H1 (cell line): ENCODE measurements at regions not wholly inside any gene's neighbourhood (a gene's known extent, or its start where the extent isn't known, plus 50 kb on each side); places are given as distances from the start of the nearest gene placed in this dataset.

Experiments used
- CTCF ChIA-PET: fragments of 300-600 bp; sonication (Branson Sonifier 250); formaldehyde crosslinking; loops from one replicate; lab custom pipeline; 2021; ENCODE audit not compliant: partially characterized antibody; lab: Charles Lee
- POLR2A ChIA-PET: fragments of 300-600 bp; sonication (Branson Sonifier 250); formaldehyde crosslinking; loops from one replicate; lab custom pipeline; 2021; ENCODE audit warnings: inconsistent platforms; ENCODE audit not compliant: partially characterized antibody; lab: Charles Lee
- DNase-seq, 2 experiments: peaks; one replicate each; pipeline versions ENCODE4 v3.0.0 to v3.0.0-alpha.2; 2010 to 2022; ENCODE audit warnings: low spot score in 2 of 2, low read depth in 1 of 2, mixed read lengths in 1 of 2
- FAIRE-seq: peaks from 2 replicates; lab custom pipeline; 2011; peaks lifted over from hg19 to GRCh38; lab: Jason Lieb, UNC
- H2AFZ ChIP-seq: 2 replicates; pipeline ENCODE4 v1.8.1; 2012; ENCODE audit warnings: low read length, inconsistent platforms
- H2AK5ac ChIP-seq: 2 replicates; pipeline ENCODE4 v1.6.1; 2013; ENCODE audit warnings: low read depth, low read length
- H2BK120ac ChIP-seq: replicated peaks from 2 replicates; pipeline ENCODE3; 2013; ENCODE audit warnings: low read depth, low read length, inconsistent platforms
- H2BK12ac ChIP-seq: 2 replicates; pipeline ENCODE4 v1.6.1; 2013; ENCODE audit warnings: low read depth, low read length
- H2BK15ac ChIP-seq: 2 replicates; pipeline ENCODE4 v1.6.1; 2013; ENCODE audit warnings: low read length
- H2BK20ac ChIP-seq: 2 replicates; pipeline ENCODE4 v1.6.1; 2013; ENCODE audit warnings: low read length
- H2BK5ac ChIP-seq: 2 replicates; pipeline ENCODE4 v1.6.1; 2013; ENCODE audit warnings: low read depth, low read length
- H3K14ac ChIP-seq: 2 replicates; pipeline ENCODE4 v1.6.1; 2013; ENCODE audit warnings: inconsistent platforms; ENCODE audit not compliant: insufficient read length
- H3K18ac ChIP-seq: 2 replicates; pipeline ENCODE4 v1.6.1; 2013; ENCODE audit warnings: low read length; ENCODE audit errors: extremely low read depth
- H3K23ac ChIP-seq: 2 replicates; pipeline ENCODE4 v1.6.1; 2013; ENCODE audit warnings: inconsistent platforms; ENCODE audit not compliant: insufficient read length
- H3K23me2 ChIP-seq: 2 replicates; pipeline ENCODE4 v1.6.1; 2013; ENCODE audit warnings: low read depth, low read length
- H3K27ac ChIP-seq: 2 replicates; pipeline ENCODE4 v1.6.1; 2011; ENCODE audit warnings: low read depth, low read length, inconsistent platforms
- H3K27me3 ChIP-seq, 4 experiments: replicated peaks in 1 of 4; 1 replicate in 1 of 4; 2 replicates in 3 of 4; pipeline versions ENCODE4 v1.6.1 to v1.8.1; 2011 to 2013; ENCODE audit warnings: low read length in 3 of 4, mild to moderate bottlenecking in 3 of 4, inconsistent platforms in 2 of 4, mixed read lengths in 2 of 4, moderate library complexity in 1 of 4; ENCODE audit not compliant: control insufficient read depth in 3 of 4, insufficient read depth in 3 of 4; ENCODE audit errors: extremely low read depth in 1 of 4
- H3K36me3 ChIP-seq, 4 experiments: 2 replicates each; pipeline versions ENCODE4 v1.6.1 to v1.8.1; 2011 to 2013; ENCODE audit warnings: mild to moderate bottlenecking in 4 of 4, low read length in 3 of 4, moderate library complexity in 2 of 4, control low read depth in 1 of 4, inconsistent platforms in 1 of 4; ENCODE audit not compliant: insufficient read depth in 4 of 4, control insufficient read depth in 2 of 4
- H3K4ac ChIP-seq: replicated peaks from 2 replicates; pipeline ENCODE3; 2013; ENCODE audit warnings: low read length, low read depth, mixed read lengths, inconsistent platforms; ENCODE audit not compliant: insufficient read length
- H3K4me1 ChIP-seq, 4 experiments: replicated peaks in 1 of 4; 1 replicate in 1 of 4; 2 replicates in 3 of 4; pipeline versions ENCODE4 v1.6.1 to v1.8.1; 2011 to 2013; ENCODE audit warnings: low read length in 3 of 4, inconsistent platforms in 2 of 4, mixed read lengths in 1 of 4; ENCODE audit not compliant: insufficient read depth in 4 of 4, control insufficient read depth in 3 of 4
- H3K4me2 ChIP-seq, 2 experiments: 2 replicates each; pipeline versions ENCODE4 v1.6.1 to v1.8.1; 2011 to 2013; ENCODE audit warnings: low read depth in 2 of 2, low read length in 2 of 2, control low read depth in 1 of 2, inconsistent platforms in 1 of 2, mild to moderate bottlenecking in 1 of 2; ENCODE audit not compliant: insufficient read depth in 1 of 2
- H3K4me3 ChIP-seq, 4 experiments: fragments of 200-600, 300-600 bp in 1 of 4; sonication (generic), shearing (Covaris generic), sonication (Bioruptor Twin) in 1 of 4; 2 replicates each; pipeline versions ENCODE4 v1.5.1 to v1.8.1; 2011 to 2016; ENCODE audit warnings: low read length in 4 of 4, low read depth in 3 of 4, control low read depth in 2 of 4, inconsistent platforms in 2 of 4, mild to moderate bottlenecking in 2 of 4, mixed read lengths in 1 of 4, moderate library complexity in 1 of 4; ENCODE audit not compliant: insufficient read depth in 2 of 4; ENCODE audit errors: extremely low read depth in 1 of 4
- H3K56ac ChIP-seq: replicated peaks from 2 replicates; pipeline ENCODE3; 2013; ENCODE audit warnings: low read depth, mild to moderate bottlenecking, mixed read lengths, low read length, inconsistent platforms; ENCODE audit not compliant: insufficient read length
- H3K79me1 ChIP-seq: 2 replicates; pipeline ENCODE4 v1.6.1; 2013; ENCODE audit warnings: low read depth, low read length, control low read depth
- H3K79me2 ChIP-seq, 2 experiments: 2 replicates each; pipeline versions ENCODE4 v1.6.1 to v1.8.1; 2012 to 2013; ENCODE audit warnings: low read length in 2 of 2, mild to moderate bottlenecking in 2 of 2, inconsistent platforms in 1 of 2; ENCODE audit not compliant: insufficient read depth in 2 of 2, control insufficient read depth in 1 of 2
- H3K9ac ChIP-seq, 4 experiments: replicated peaks in 1 of 4; 1 replicate in 1 of 4; 2 replicates in 3 of 4; pipeline versions ENCODE4 v1.6.1 to v1.8.1; 2011 to 2013; ENCODE audit warnings: low read depth in 3 of 4, low read length in 3 of 4, control low read depth in 2 of 4, mild to moderate bottlenecking in 2 of 4, moderate library complexity in 2 of 4, inconsistent platforms in 1 of 4; ENCODE audit errors: extremely low read depth in 1 of 4
- H3K9me3 ChIP-seq, 2 experiments: 2 replicates each; pipeline versions ENCODE4 v1.6.1 to v1.8.1; 2012 to 2013; ENCODE audit warnings: mild to moderate bottlenecking in 2 of 2, moderate library complexity in 2 of 2, control low read depth in 1 of 2, inconsistent platforms in 1 of 2, low read depth in 1 of 2, low read length in 1 of 2, mixed read lengths in 1 of 2; ENCODE audit not compliant: insufficient read depth in 2 of 2
- H4K20me1 ChIP-seq, 2 experiments: replicated peaks in 1 of 2; 2 replicates each; pipeline versions ENCODE3 to v1.8.1; 2011 to 2013; ENCODE audit warnings: inconsistent platforms in 2 of 2, low read length in 2 of 2, mild to moderate bottlenecking in 1 of 2; ENCODE audit not compliant: insufficient read depth in 2 of 2, control insufficient read depth in 1 of 2
- H4K5ac ChIP-seq: 2 replicates; pipeline ENCODE4 v1.6.1; 2013; ENCODE audit warnings: low read length, low read depth, mixed read lengths, inconsistent platforms; ENCODE audit not compliant: insufficient read length
- H4K8ac ChIP-seq: 2 replicates; pipeline ENCODE4 v1.8.0; 2013; ENCODE audit warnings: mild to moderate bottlenecking, moderate library complexity, low read length, inconsistent platforms; ENCODE audit not compliant: insufficient read depth; ENCODE audit errors: extremely low read depth
- H4K91ac ChIP-seq: replicated peaks from 2 replicates; pipeline ENCODE3; 2013; ENCODE audit warnings: low read length, mixed read lengths, inconsistent platforms; ENCODE audit not compliant: insufficient read length
- CEBPB ChIP-seq: IDR thresholded peaks from 2 replicates; pipeline ENCODE4 v1.6.1; 2012; ENCODE audit warnings: low read depth, low read length
- CHD2 ChIP-seq: IDR thresholded peaks from 2 replicates; pipeline ENCODE4 v1.6.1; 2012; ENCODE audit warnings: low read length, improper control_type of control experiment
- CREB1 ChIP-seq: IDR thresholded peaks from 2 replicates; pipeline ENCODE4 v1.6.1; 2012; ENCODE audit warnings: inconsistent platforms
- EZH2 ChIP-seq: fragments of 200-600 bp; sonication (generic); IDR thresholded peaks from 2 replicates; pipeline ENCODE4 v1.7.1; 2012; ENCODE audit warnings: low read depth, mild to moderate bottlenecking, moderate library complexity, low read length, inconsistent platforms; ENCODE audit not compliant: severe bottlenecking
- KDM4A ChIP-seq: IDR thresholded peaks from one replicate; pipeline ENCODE4 v1.7.1; 2012; ENCODE audit warnings: low read depth, mild to moderate bottlenecking, moderate library complexity, low read length, inconsistent platforms; ENCODE audit not compliant: severe bottlenecking
- PHF8 ChIP-seq: fragments of 200-600 bp; sonication (generic); conservative IDR thresholded peaks from 2 replicates; pipeline ENCODE4 v1.7.1; 2012; ENCODE audit warnings: low read depth, mild to moderate bottlenecking, inconsistent platforms, low read length, moderate library complexity
- RAD21 ChIP-seq, 2 experiments: IDR thresholded peaks in 1 of 2; conservative IDR thresholded peaks in 1 of 2; 2 replicates each; pipeline ENCODE4 v1.6.1; 2011; ENCODE audit warnings: low read depth in 2 of 2, low read length in 2 of 2, improper control_type of control experiment in 1 of 2, inconsistent platforms in 1 of 2, mild to moderate bottlenecking in 1 of 2, moderate library complexity in 1 of 2
- RFX5 ChIP-seq: IDR thresholded peaks from 2 replicates; pipeline ENCODE4 v1.6.1; 2011; ENCODE audit warnings: low read depth, low read length, improper control_type of control experiment, borderline replicate concordance
- RNF2 ChIP-seq: fragments of 200-900, 300-1000 bp; sonication (generic); IDR thresholded peaks from 2 replicates; pipeline ENCODE4 v1.7.1; 2016; ENCODE audit warnings: borderline replicate concordance, low read depth, mild to moderate bottlenecking, antibody characterized with exemption, low read length; ENCODE audit not compliant: poor library complexity, severe bottlenecking; ENCODE audit errors: missing control alignments
- SP2 ChIP-seq: IDR thresholded peaks from 2 replicates; pipeline ENCODE4 v1.6.1; 2012; ENCODE audit warnings: mild to moderate bottlenecking, low read length, inconsistent platforms
- TCF12 ChIP-seq: IDR thresholded peaks from 2 replicates; pipeline ENCODE4 v1.6.1; 2011; ENCODE audit warnings: low read depth, mild to moderate bottlenecking, low read length
- TEAD4 ChIP-seq: IDR thresholded peaks from 2 replicates; pipeline ENCODE4 v1.6.1; 2012; ENCODE audit warnings: low read depth, low read length, inconsistent platforms, mixed read lengths
- USF2 ChIP-seq: IDR thresholded peaks from 2 replicates; pipeline ENCODE4 v1.6.1; 2011; ENCODE audit warnings: low read length, improper control_type of control experiment
- WGBS, 2 experiments: shearing (Covaris generic) in 1 of 2; methylation state at CpG; one replicate each; pipeline versions ENCODE4 v1.1.6 to v1.1.7; 2013 to 2015; ENCODE audit warnings: low lambda C conversion rate in 2 of 2, mixed read lengths in 2 of 2, inconsistent platforms in 1 of 2, low coverage in 1 of 2, missing lambda C conversion rate in 1 of 2; ENCODE audit not compliant: insufficient replicate concordance in 2 of 2, insufficient coverage in 1 of 2, insufficient read length in 1 of 2; ENCODE audit errors: extremely low coverage in 1 of 2, missing lambda C conversion rate in 1 of 2; 5-methylcytosine and 5-hydroxymethylcytosine counted together

- CTCF ChIA-PET = no interaction called here
- H3K4me2 ChIP-seq = no peak overlapping the region
- no peak for DNase-seq
- no peaks in the 10 kb centered on the region for H3K4me1 ChIP-seq
- POLR2A ChIA-PET = no interaction called here
- H3K4ac ChIP-seq = no peak overlapping the region
- no peak overlapping the region for H2BK5ac ChIP-seq
- no peaks in the 10 kb centered on the region for H3K27me3 ChIP-seq
- no peak overlapping the region for H3K9ac ChIP-seq
- no peak overlapping the region for H3K4me3 ChIP-seq
- H3K56ac ChIP-seq = no peak overlapping the region
- H2AK5ac ChIP-seq = no peak overlapping the region
- no peak overlapping the region for H3K18ac ChIP-seq
- no peaks in the 10 kb centered on the region for H3K79me1 ChIP-seq
- TF ChIP-seq CREB1 (no peak), PHF8 (no peak), USF2 (no peak), RNF2 (no peak), CEBPB (no peak), KDM4A (no peak), CHD2 (no peak), EZH2 (no peak), RAD21 (IDR thresholded peaks at IDR 0.05 in 1 of 2, conservative IDR thresholded peaks at IDR 0.05 in 1 of 2; ENCODE audit: low read depth in 2 of 2, low read length in 2 of 2) (no peak), TCF12 (no peak), RFX5 (no peak), SP2 (no peak), TEAD4 (no peak)
- TF ChIP-seq, all 59 proteins: peak for 0
- Histone ChIP-seq H4K91ac (no peak overlapping the region), H2AFZ (no peak overlapping the region), H3K23ac (no peak overlapping the region), H3K36me3 (no peaks in the 10 kb centered on the region; a peak in 1 of 8 replicates), H3K9me3 (peaks cover 0 to 9% of the 10 kb centered on the region in 2 experiments; a peak in 1 of 4 replicates), H2BK15ac (no peak overlapping the region), H3K79me2 (no peaks in the 10 kb centered on the region), H2BK120ac (no peak overlapping the region), H2BK20ac (no peak overlapping the region), H4K20me1 (no peaks in the 10 kb centered on the region), H3K27ac (no peak overlapping the region), H3K14ac (no peak overlapping the region), H3K23me2 (no peaks in the 10 kb centered on the region), H4K5ac (no peak overlapping the region), H4K8ac (no peak overlapping the region), H2BK12ac (no peak overlapping the region)
- FAIRE-seq = no peak
- WGBS, 2 experiments = 82% methylated on average over 3 of the region's 3 CpGs; no CpG with 5 or more reads in 1 of the 2 experiments
Measured at GRCh38 chr2:126543081-126543480, 112.9 kb upstream of the GYPC start.
